OCI-LY7 (cell line): ENCODE measurements at regions not wholly inside any gene's neighbourhood (a gene's known extent, or its start where the extent isn't known, plus 50 kb on each side); places are given as distances from the start of the nearest gene placed in this dataset.

Experiments
- CTCF ChIP-seq: fragments of 200-600 bp; sonication (generic); conservative IDR thresholded peaks from 2 replicates; pipeline ENCODE4 v1.5.1; 2014; ENCODE audit warnings: mild to moderate bottlenecking, antibody characterized with exemption, low read length, moderate library complexity, mixed read lengths
- EZH2phosphoT487 ChIP-seq: fragments of 200-600 bp; sonication (generic); IDR thresholded peaks from 2 replicates; pipeline ENCODE4 v1.6.1; 2018; ENCODE audit warnings: low read depth, borderline replicate concordance, mild to moderate bottlenecking, mixed run types, antibody characterized with exemption, low read length, moderate library complexity, mixed read lengths

- TF ChIP-seq CTCF (no peak), EZH2phosphoT487 (no peak)
Observed at GRCh38 chr1:9459816-9460407, 79.4 kb upstream of the SLC25A33 start.
